GM12801 (cell line): ENCODE measurements at regions not wholly inside any gene's neighbourhood (a gene's known extent, or its start where the extent isn't known, plus 50 kb on each side); places are given as distances from the start of the nearest gene placed in this dataset.

Experiments
- TF ChIP-seq, protein P1 (sequence below): IDR thresholded peaks from one replicate; pipeline ENCODE4 v1.5.1; 2011; ENCODE audit warnings: control low read depth; ENCODE audit not compliant: insufficient read length; ENCODE audit errors: extremely low read depth

DNA sequence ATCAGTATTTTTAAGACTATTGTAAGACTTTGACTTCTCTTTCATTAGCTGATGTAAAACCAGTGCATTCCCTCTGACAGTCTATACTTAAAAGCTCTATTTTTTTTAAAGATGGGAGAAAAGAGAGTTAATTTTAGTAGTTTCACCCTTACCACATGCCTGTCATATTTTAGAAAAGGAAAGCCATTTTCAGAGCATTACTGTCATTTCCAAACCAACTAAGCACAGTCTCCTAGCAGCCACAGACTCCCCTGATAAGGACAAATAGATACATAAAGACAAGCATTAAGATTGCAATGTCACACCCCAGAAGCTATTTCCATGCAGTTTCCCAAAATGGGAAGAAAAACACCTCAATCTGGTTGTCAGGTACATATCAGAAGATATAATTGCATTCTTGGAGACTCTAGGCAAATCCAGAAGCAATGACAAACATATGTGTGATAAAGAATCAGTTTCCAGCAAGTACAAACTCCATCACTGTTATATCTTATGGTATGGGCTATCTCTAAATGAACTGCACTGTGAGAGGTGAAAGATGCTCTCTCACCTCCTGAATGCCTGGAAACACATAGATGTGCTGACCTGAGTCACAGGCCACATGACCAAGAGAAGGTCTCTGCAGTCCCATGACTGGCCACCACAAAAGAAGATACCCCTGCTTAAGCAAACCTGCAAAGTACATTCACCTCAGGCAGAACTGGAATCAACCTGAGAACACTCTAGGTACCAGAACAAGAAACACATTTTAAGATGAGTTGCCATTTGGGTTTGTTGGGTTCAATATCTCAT is 303.3 kb downstream of the POU4F1 start:
- TF ChIP-seq, protein P1, sequence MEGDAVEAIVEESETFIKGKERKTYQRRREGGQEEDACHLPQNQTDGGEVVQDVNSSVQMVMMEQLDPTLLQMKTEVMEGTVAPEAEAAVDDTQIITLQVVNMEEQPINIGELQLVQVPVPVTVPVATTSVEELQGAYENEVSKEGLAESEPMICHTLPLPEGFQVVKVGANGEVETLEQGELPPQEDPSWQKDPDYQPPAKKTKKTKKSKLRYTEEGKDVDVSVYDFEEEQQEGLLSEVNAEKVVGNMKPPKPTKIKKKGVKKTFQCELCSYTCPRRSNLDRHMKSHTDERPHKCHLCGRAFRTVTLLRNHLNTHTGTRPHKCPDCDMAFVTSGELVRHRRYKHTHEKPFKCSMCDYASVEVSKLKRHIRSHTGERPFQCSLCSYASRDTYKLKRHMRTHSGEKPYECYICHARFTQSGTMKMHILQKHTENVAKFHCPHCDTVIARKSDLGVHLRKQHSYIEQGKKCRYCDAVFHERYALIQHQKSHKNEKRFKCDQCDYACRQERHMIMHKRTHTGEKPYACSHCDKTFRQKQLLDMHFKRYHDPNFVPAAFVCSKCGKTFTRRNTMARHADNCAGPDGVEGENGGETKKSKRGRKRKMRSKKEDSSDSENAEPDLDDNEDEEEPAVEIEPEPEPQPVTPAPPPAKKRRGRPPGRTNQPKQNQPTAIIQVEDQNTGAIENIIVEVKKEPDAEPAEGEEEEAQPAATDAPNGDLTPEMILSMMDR = no peak

DNA sequence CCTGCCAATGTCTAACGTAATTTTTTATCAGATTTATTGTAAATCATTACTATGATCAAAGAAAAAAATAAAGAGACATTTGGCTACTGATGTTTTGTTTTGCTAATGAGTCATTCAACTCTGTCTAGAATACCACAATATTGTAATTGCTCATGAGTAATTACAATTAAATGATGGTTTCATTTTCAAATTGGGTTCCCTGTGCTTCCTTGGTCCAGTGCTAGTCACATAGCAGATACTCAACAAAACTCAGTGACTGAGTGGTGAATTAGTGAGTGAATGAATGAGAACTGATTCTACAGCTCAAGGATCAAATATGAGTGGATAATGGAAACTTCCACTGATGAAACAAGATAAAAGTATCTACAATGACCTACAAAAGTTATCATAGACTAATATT is 304.7 kb downstream of the POU4F1 start:
- TF ChIP-seq, protein P1 = no peak

DNA sequence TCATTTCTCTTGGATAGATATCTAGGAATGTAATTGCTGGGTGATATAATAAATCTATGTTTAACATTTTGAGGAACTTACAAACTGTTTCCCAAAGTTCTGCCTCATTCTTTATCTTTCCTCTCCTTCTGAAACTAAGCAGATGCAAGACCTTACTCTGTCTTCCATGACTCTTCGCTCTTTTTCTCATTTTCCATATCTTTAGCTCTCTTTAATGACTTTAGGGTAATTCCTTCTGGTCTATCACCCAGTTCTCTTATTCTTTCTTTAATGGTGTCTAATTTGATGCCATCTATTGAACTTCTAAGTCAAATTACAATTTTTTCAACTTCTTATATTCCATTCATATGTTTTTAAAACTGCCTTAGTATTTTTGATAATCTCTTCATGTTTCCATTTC is 316.6 kb downstream of the POU4F1 start:
- TF ChIP-seq, protein P1 = no peak

DNA sequence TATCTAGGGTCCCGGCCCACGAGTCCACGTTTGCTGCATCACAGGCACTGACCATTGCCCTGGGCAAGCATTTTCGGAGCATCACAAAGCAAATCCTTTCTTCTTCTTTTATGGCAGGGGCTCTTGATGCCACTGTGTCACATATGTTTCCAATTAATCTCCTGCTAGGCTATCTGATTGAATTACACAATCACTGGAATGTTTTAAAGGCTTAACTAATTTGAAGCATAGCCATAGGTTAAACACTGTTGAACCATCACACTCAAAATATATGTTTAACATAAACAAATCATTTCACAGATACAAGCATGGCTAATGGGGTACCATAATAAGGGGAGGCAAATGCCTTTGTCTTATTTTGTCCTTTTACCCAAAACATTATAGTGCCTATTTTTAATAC is 338.3 kb downstream of the POU4F1 start:
- TF ChIP-seq, protein P1 = no peak

DNA sequence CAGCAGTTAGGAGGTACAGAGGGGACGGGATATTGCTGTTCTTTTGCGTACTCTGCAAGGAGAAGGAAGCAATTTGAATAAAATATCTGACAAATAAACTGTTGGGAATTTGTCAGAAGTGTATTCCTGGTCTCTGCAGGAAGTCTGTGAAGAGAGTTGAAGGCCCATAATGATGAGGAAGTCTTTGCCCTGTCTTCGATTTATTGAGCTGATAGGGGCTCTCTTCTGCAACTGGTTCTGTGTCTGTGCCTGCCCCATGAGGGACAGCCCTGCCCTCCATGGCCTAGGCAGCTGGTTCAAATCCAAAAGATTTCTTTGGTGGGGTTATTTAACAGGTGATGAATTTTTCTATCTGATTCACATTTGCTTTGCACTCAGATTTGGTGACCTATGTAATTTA is 339.7 kb upstream of the EDNRB start:
- TF ChIP-seq, protein P1 = no peak

DNA sequence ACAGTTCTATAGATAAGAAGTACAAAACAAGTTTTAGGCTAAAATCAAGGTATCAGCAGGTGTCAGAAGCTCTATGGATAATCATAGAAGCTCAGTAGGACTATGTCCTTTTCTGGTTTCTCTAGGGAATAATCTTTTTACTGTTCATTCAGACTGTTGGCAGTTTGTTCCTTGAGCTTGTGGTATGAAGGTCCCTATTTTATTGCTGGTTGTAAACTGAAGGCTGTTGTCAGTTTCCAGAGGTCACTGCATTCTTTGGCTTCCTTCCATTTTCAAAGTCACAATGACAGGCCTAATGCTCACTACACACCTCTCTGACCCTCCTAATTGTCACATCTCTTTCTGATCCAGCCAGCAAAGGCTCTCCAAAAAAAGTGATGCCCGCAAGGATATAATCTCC is 337.9 kb upstream of the EDNRB start:
- TF ChIP-seq, protein P1 = no peak

DNA sequence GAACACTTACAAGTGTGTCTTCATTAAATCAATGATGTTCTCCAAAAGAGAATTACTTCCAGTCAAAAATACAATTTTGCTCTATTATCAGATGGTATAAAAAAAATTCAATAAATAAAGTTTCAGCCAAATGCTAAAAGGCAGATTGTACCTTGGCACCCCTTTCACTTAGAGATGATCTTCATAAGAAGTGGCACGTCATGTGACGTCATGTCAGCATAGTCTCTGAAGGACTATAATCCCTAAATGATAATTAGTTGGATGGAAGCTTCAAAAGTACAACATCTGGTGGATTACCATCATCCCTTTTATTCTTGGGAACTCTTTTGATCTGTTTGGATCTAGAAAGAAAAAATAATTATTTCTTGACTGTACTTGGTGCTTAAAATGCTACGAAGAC is 335.5 kb upstream of the EDNRB start:
- TF ChIP-seq, protein P1 = no peak
